ENCODE measurements at regions not wholly inside any gene's neighbourhood (a gene's known extent, or its start where the extent isn't known, plus 50 kb on each side); places are given as distances from the start of the nearest gene placed in this dataset.

DNA sequence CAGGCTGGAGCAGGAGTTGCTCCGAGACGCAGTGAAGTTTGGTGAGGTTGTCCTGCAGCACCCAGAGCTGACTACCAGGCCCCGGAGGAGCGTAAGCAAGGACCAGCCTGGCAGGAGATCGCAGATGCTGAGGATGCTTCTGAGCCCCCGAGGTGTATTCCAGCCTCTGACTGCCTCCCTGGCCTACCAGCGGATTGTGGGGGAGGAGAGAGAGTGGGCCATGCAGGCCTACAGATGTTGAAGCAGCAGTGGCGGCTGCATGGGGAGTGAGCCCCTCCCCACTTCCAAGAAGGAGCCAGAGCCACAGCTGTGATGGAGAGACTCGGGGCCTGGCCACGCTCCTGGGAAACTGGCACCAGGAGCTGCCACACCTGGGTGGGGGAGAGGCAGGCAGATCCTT is 302.5 kb upstream of the PROK2 start:
- Mint-ChIP-seq H3K27ac (ENCODE audit: unreplicated experiment) (no peak overlapping the region), H3K4me1 (ENCODE audit: low read depth, unreplicated experiment) (peaks cover 1% of the 10 kb centered on the region), H3K4me3 (ENCODE audit: unreplicated experiment) (no peak overlapping the region), H3K27me3 (ENCODE audit: low read depth, unreplicated experiment) (peaks cover 50% of the 10 kb centered on the region), H3K36me3 (ENCODE audit: low read depth, unreplicated experiment) (no peaks in the 10 kb centered on the region), H3K9me3 (ENCODE audit: unreplicated experiment) (no peaks in the 10 kb centered on the region)
- Histone ChIP-seq H3K27me3 (ENCODE audit: insufficient read depth, low read length) (peaks cover 18% of the 10 kb centered on the region), H2AFZ (ENCODE audit: low read depth, low read length) (no peak overlapping the region), H3K4me2 (ENCODE audit: low read length) (no peak overlapping the region), H3K4me1 (ENCODE audit: insufficient read depth, low read length) (no peaks in the 10 kb centered on the region), H3K4me3 (ENCODE audit: insufficient read depth, low read depth, low read length) (no peak overlapping the region), H4K20me1 (ENCODE audit: insufficient read depth, low read length) (no peaks in the 10 kb centered on the region), H3K9ac (ENCODE audit: low read length) (no peak overlapping the region), H3K79me2 (ENCODE audit: insufficient read depth, low read length) (no peaks in the 10 kb centered on the region), H3K27ac (ENCODE audit: low read depth, low read length) (no peak overlapping the region), H3K36me3 (ENCODE audit: insufficient read depth, low read length) (no peaks in the 10 kb centered on the region), H3K9me3 (ENCODE audit: insufficient read depth, low read depth, low read length) (no peaks in the 10 kb centered on the region)
- FAIRE-seq (no peak), DNase-seq (ENCODE audit: low read depth) (no peak)
- no peak for TF ChIP-seq EZH2 (IDR thresholded peaks at IDR 0.05; ENCODE audit: insufficient read depth, low read length)
- TF ChIP-seq, protein P1, sequence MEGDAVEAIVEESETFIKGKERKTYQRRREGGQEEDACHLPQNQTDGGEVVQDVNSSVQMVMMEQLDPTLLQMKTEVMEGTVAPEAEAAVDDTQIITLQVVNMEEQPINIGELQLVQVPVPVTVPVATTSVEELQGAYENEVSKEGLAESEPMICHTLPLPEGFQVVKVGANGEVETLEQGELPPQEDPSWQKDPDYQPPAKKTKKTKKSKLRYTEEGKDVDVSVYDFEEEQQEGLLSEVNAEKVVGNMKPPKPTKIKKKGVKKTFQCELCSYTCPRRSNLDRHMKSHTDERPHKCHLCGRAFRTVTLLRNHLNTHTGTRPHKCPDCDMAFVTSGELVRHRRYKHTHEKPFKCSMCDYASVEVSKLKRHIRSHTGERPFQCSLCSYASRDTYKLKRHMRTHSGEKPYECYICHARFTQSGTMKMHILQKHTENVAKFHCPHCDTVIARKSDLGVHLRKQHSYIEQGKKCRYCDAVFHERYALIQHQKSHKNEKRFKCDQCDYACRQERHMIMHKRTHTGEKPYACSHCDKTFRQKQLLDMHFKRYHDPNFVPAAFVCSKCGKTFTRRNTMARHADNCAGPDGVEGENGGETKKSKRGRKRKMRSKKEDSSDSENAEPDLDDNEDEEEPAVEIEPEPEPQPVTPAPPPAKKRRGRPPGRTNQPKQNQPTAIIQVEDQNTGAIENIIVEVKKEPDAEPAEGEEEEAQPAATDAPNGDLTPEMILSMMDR (IDR thresholded peaks at IDR 0.05; ENCODE audit: insufficient read depth, low read depth, low read length) = no peak

DNA sequence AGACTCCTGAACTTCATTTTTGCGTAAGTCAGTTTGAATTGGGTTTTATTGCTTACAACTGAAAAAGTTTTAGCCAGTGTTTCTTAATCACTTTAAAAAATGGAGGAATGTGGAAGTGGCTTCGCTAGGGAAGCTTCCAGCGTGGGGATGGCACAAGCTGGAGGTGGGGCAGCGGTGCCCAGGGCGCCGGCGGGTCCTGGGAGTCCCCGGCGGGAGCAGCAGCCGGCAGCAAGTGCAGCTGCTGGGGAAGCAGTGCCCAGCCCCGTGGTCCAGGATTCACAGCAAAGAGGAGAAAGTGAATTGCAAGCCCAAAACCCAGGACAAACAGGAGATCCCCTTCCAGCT is 301.8 kb upstream of the PROK2 start:
- H3K9me3 Mint-ChIP-seq (ENCODE audit: unreplicated experiment) = no peaks in the 10 kb centered on the region
- Histone ChIP-seq H4K20me1 (ENCODE audit: insufficient read depth, low read length) (no peaks in the 10 kb centered on the region), H3K79me2 (ENCODE audit: insufficient read depth, low read length) (no peaks in the 10 kb centered on the region), H3K9me3 (ENCODE audit: insufficient read depth, low read depth, low read length) (no peaks in the 10 kb centered on the region), H3K36me3 (ENCODE audit: insufficient read depth, low read length) (no peaks in the 10 kb centered on the region), H2AFZ (ENCODE audit: low read depth, low read length) (no peak overlapping the region), H3K4me3 (ENCODE audit: insufficient read depth, low read depth, low read length) (no peak overlapping the region), H3K27me3 (ENCODE audit: insufficient read depth, low read length) (peaks cover 21% of the 10 kb centered on the region), H3K4me1 (ENCODE audit: insufficient read depth, low read length) (no peaks in the 10 kb centered on the region), H3K27ac (ENCODE audit: low read depth, low read length) (no peak overlapping the region), H3K9ac (ENCODE audit: low read length) (no peak overlapping the region), H3K4me2 (ENCODE audit: low read length) (no peak overlapping the region)
- DNase-seq (ENCODE audit: low read depth) = no peak
- H3K36me3 Mint-ChIP-seq (ENCODE audit: low read depth, unreplicated experiment) = no peaks in the 10 kb centered on the region
- no peak overlapping the region for H3K4me3 Mint-ChIP-seq (ENCODE audit: unreplicated experiment)
- no peak overlapping the region for H3K27ac Mint-ChIP-seq (ENCODE audit: unreplicated experiment)
- H3K4me1 Mint-ChIP-seq (ENCODE audit: low read depth, unreplicated experiment) = peaks cover 4% of the 10 kb centered on the region
- peaks cover 46% of the 10 kb centered on the region for H3K27me3 Mint-ChIP-seq (ENCODE audit: low read depth, unreplicated experiment)
- no peak for FAIRE-seq
- TF ChIP-seq EZH2 (IDR thresholded peaks at IDR 0.05; ENCODE audit: insufficient read depth, low read length) = no peak
- TF ChIP-seq, protein P1 (IDR thresholded peaks at IDR 0.05; ENCODE audit: insufficient read depth, low read depth, low read length) = no peak

DNA sequence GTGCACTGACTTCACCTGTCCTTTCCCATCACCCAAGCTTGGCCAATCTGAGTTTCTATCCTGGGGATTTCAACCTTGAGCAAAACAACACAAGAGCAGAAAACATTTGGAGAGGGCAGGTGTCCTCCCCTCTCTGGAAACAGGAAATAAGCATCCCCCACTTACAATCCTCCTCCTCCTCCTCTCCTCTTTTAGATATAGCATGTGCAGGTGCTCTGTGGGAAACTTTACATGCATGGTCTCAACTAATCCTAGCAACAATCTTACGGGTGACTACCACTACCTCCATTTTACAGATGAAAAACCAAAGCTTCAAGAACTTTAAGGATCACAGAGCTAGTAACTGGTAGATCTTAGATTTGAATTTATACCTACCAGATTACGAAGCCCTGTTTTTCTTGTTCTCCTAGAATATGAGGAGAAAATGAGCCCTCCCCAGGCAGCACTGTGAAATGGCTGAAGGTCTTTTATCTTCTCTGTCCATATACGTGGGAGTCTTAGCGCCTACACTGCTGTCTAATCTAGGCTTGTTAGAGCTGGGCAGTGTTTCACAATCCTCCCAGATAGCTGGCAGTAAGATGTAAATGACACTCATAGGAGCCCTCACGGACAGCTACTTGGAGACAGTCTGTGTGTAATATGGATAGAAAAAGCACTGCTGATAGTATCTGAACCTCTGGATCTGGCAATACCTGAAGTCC is 301.2 kb upstream of the PROK2 start:
- no peaks in the 10 kb centered on the region for H3K9me3 ChIP-seq (ENCODE audit: insufficient read depth, low read depth, low read length)
- Mint-ChIP-seq H3K4me3 (ENCODE audit: unreplicated experiment) (no peak overlapping the region), H3K9me3 (ENCODE audit: unreplicated experiment) (no peaks in the 10 kb centered on the region), H3K36me3 (ENCODE audit: low read depth, unreplicated experiment) (no peaks in the 10 kb centered on the region), H3K27ac (ENCODE audit: unreplicated experiment) (no peak overlapping the region), H3K27me3 (ENCODE audit: low read depth, unreplicated experiment) (peaks cover 43% of the 10 kb centered on the region), H3K4me1 (ENCODE audit: low read depth, unreplicated experiment) (peaks cover 4% of the 10 kb centered on the region)
- no peak overlapping the region for H3K4me2 ChIP-seq (ENCODE audit: low read length)
- H3K9ac ChIP-seq (ENCODE audit: low read length) = no peak overlapping the region
- H3K4me3 ChIP-seq (ENCODE audit: insufficient read depth, low read depth, low read length) = no peak overlapping the region
- no peaks in the 10 kb centered on the region for H4K20me1 ChIP-seq (ENCODE audit: insufficient read depth, low read length)
- peaks cover 19% of the 10 kb centered on the region for H3K27me3 ChIP-seq (ENCODE audit: insufficient read depth, low read length)
- H2AFZ ChIP-seq (ENCODE audit: low read depth, low read length) = no peak overlapping the region
- no peaks in the 10 kb centered on the region for H3K4me1 ChIP-seq (ENCODE audit: insufficient read depth, low read length)
- H3K36me3 ChIP-seq (ENCODE audit: insufficient read depth, low read length) = no peaks in the 10 kb centered on the region
- TF ChIP-seq, protein P1 (IDR thresholded peaks at IDR 0.05; ENCODE audit: insufficient read depth, low read depth, low read length) = no peak
- no peak for DNase-seq (ENCODE audit: low read depth)
- no peak for FAIRE-seq
- H3K79me2 ChIP-seq (ENCODE audit: insufficient read depth, low read length) = no peaks in the 10 kb centered on the region
- H3K27ac ChIP-seq (ENCODE audit: low read depth, low read length) = no peak overlapping the region

All from astrocyte (in vitro differentiated cells and primary cell).